Transverse colon (tissue), 4 donors: ENCODE measurements at regions not wholly inside any gene's neighbourhood (a gene's known extent, or its start where the extent isn't known, plus 50 kb on each side); places are given as distances from the start of the nearest gene placed in this dataset.

Source experiments
- POLR2A ChIP-seq: fragments of 450-650 bp; IDR thresholded peaks from one replicate; pipeline ENCODE4 v1.6.1; 2016; ENCODE audit warnings: antibody characterized with exemption, mild to moderate bottlenecking, moderate library complexity
- POLR2AphosphoS5 ChIP-seq, 3 donors: sonication (generic); formaldehyde crosslinking; IDR thresholded peaks; one replicate each; pipeline ENCODE4 v1.6.1; 2016; ENCODE audit warnings: antibody characterized with exemption in 3 of 3
- TF ChIP-seq, protein P1 (sequence below), 5 experiments: fragments of 200-600 bp in 3 of 5; fragments of 450-650 bp in 2 of 5; sonication (generic) in 3 of 5; IDR thresholded peaks; 1 replicate in 2 of 5; 2 replicates in 3 of 5; pipeline ENCODE4 v1.5.1; 2016 to 2017; ENCODE audit warnings: antibody characterized with exemption in 5 of 5, inconsistent platforms in 3 of 5, mild to moderate bottlenecking in 2 of 5, moderate library complexity in 1 of 5

DNA sequence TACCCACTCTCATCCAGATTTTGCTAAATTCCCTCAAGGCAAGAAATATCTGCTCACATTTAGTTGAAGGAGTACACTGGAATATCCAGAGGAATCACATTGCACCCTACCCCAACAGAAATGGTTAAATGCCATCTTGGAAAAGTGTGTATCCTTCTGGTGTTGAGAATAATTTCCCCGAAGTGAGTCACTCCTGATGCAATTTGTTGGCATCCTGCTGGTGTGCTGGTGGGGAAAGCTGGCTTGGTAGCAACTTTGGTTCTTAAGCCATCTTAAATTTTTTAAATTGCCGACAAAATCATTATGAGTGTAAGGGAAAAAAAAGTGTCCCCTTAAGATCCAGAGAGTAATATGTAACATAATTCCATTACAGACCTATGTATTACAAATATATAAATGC is 337.3 kb upstream of the DACH1 start:
- TF ChIP-seq POLR2AphosphoS5 (IDR thresholded peaks at IDR 0.05) (no peak), POLR2A (no peak)
- TF ChIP-seq, protein P1, sequence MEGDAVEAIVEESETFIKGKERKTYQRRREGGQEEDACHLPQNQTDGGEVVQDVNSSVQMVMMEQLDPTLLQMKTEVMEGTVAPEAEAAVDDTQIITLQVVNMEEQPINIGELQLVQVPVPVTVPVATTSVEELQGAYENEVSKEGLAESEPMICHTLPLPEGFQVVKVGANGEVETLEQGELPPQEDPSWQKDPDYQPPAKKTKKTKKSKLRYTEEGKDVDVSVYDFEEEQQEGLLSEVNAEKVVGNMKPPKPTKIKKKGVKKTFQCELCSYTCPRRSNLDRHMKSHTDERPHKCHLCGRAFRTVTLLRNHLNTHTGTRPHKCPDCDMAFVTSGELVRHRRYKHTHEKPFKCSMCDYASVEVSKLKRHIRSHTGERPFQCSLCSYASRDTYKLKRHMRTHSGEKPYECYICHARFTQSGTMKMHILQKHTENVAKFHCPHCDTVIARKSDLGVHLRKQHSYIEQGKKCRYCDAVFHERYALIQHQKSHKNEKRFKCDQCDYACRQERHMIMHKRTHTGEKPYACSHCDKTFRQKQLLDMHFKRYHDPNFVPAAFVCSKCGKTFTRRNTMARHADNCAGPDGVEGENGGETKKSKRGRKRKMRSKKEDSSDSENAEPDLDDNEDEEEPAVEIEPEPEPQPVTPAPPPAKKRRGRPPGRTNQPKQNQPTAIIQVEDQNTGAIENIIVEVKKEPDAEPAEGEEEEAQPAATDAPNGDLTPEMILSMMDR (IDR thresholded peaks at IDR 0.05): no peak
